Activated CD4-positive, alpha-beta T cell treated with anti-CD3 and anti-CD28 coated beads, Interleukin-2, amount 50 U/mL, for 48 hours (primary cell): ENCODE measurements at regions not wholly inside any gene's neighbourhood (a gene's known extent, or its start where the extent isn't known, plus 50 kb on each side); places are given as distances from the start of the nearest gene placed in this dataset.
"Not testable (repeated sequence)": the region's sequence is repeated elsewhere in the genome, so short reads cannot be mapped to it uniquely, and the experiment has no call there.

Experiments
- DNase-seq, 2 experiments: peaks; one replicate each; pipeline ENCODE4 v3.0.0-alpha.2; 2020

DNA sequence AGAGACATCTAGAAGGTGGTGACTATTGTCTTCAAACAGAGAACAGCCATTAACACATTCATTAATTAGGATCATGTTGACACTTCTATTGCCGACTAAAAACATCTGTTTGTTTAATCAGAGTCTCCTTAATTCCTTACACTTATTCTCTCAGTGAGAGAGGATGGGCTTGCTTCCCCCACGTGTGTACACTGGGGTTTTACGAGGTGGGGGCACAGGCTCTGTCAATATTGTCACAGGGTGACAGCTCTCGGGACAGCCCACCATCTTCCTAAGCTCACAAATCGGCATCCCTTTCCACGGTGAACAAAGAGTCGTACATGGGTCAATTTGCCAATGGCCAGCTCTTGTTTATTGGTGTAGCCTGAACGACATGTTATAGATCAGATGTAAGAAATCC, 413.2 kb downstream of the MIAT start:
- DNase-seq, result no peak

DNA sequence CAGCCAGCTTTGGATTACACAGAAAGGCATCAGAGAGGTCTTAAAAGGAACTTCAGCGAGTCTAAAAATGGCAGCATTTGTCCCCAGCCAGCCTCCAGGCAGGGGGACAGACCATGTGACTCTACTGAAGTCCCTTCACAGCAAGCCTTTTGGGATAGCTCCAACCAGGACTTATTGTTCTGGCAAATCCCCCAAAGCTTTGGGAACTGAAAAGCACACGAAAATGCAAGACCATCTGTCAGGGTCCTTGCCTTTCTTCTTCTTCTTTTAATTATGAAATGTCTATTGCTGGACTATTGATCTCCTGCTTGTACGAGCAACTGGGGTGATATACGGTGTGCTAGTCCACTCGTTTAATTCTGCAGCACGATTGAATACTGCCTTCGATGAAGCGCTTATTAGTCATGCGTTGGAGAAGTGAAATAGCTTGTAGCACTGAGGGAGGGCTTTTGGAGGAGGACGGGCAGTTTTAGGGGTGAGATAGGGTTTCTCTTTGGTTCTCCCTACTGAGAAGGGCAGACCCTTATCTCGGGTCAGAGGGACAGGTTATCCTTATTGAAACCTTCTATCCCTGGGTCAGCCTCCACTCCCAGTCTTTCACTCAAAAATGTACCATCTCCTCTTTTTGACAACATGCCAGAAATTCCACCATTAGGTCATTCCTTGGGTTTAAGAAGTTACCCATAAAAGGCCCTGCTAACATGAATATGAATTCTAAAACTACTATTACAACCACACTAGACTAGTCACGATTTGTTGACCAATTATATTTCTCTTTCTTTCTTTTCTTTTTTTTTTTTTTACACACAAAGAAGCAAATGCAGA, 416.4 kb downstream of the MIAT start:
- no peak for DNase-seq

DNA sequence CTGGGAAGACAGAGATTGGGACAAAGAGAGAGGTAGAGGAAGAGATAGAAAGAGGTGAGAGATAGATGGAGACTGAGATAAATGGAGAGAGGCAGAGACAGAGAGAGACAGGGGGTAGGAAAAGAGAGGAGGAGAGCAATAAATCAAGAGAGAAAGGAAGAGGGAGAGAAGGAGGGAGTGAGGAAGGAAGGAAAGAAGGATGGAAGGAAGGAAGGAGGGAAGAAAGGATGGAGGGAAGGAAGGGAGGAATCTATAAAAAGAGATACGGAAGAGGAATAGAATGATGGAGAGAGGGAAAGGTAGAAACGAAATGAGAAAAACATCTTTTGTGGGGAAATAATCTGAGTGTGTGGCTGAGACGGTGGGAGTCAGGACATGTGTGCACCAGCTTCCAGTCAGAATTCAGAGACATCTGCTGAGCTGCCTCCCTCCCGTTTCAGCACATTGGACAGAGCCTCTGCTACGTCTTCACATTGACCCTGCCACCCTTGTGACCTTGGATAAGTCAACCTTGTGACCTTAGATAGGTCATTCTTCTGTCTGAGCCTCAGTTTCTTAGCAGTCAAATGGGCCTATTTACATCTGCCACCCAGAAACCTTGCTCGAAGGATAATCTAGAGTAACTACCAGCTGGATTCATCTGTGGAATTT, 417.8 kb downstream of the MIAT start:
- DNase-seq, result no peak

DNA sequence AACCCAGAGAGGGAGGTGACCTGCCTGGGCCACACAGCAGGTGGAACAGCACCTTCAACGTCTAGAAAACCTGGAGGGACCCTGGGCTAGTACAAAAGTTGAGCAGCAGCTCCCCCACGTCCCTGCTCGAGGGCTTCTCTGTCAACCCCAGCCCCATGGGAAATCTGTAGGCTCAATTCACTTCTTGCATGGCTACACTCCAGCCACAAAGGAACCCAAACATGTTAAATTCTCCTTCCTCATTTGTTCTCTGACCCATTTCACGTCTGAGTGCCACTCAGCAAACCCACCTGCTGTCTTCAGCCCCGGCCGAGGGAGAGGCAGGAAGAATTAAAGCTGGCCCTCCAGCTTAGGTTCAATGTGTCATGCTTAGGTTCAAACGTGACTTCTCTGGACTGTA, 418.5 kb downstream of the MIAT start:
- DNase-seq, result no peak

DNA sequence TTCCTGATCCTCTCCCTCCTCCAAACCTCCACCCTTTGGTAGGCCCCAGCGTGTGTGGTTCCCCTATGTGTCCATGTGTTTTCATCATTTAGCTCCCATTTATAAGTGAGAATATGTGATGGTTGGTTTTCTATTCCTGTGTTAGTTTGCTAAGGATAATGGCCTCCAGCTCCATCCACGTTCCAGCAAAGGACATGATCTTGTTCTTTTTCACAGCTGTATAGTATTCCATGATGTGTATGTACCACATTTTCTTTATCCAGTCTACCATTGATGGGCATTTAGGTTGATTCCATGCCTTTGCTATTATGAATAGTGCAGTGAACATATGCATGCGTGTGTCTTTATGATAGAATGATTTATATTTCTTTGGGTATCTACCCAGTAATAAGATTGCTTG, 420.7 kb downstream of the MIAT start:
- DNase-seq, result not testable (repeated sequence)

DNA sequence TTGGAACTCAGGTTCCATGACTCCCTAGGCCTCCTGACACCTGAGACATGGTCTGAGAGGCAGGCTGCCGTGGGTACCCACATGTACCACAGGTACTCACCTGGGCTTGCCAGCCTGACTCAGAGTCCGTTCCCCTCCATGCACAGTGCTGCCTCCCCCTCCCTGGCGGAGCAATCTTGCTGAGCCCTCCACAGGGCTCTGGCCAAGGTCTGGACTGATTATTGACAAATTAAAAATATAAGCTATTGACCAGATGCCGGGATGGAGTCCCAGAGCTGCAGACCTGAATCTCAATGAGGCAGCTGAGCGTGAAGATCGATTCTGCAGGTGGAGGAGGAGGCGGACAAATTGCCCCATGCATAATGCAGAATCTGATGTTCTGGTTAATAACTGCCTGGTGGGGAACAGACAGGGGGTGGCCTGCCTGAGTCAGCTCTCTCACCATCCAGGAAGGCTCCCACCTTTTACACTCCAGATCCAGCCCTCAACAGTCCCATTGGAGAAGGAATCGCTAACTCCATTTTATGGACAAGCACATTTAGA, 422.7 kb downstream of the MIAT start:
- no peak for DNase-seq

DNA sequence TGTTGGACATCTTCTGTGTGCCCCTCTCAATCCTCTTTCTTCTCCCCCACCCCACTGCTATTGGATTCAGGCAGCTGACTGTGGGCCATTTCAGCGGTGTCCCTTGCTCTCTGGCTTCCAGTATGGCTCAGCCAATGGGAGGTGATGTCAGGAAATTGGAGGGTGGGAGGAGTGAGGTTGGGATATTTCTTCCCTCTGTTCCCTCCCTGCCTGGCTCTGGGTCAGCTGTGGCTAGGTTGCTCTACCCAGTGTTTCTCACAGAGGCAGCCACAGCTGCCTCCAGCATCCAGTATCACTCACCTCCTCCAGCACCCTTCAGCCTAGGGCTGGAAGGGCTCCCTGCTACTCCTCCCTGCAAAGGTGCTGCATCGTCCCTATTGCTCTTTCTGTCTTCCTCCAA, 423.5 kb downstream of the MIAT start:
- DNase-seq, result no peak

DNA sequence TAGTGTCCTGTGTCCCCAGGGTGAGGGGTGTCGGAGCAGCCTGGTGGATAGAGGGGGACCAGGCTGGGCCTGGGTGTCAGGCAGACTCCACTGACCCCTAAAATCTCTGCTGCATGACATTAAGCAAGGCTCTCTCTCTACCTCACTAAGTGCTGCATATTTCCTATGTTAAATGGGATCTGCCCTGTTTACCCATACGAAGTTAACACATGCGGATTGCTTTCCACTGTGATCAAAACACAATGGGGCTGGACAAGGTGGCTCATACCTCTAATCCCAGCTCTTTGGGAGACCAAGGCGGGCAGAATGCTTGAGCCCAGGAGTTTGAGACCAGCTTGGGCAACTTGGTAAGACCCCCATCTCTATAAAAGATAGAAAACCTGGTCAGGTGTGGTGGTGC, 426.2 kb downstream of the MIAT start:
- no peak for DNase-seq

DNA sequence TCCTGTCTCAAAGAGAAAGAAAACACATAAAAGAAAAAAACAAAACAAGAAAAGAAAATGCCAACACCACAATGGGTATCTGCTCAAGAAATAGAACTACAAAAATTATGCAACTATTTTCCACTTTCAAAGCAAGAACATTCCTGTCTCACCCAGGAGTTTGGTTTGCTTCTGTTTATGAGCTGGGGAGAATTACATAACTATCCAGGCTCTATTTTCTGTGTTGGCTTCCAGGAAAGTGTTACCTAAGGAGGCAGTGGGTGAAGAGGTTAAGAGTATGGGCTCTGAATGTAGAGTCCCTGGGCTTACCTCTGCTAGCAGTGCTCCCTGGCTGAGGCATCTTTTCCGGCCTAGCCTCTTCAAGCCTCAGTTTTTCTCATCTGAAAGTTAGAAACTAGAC, 426.7 kb downstream of the MIAT start:
- no peak for DNase-seq

DNA sequence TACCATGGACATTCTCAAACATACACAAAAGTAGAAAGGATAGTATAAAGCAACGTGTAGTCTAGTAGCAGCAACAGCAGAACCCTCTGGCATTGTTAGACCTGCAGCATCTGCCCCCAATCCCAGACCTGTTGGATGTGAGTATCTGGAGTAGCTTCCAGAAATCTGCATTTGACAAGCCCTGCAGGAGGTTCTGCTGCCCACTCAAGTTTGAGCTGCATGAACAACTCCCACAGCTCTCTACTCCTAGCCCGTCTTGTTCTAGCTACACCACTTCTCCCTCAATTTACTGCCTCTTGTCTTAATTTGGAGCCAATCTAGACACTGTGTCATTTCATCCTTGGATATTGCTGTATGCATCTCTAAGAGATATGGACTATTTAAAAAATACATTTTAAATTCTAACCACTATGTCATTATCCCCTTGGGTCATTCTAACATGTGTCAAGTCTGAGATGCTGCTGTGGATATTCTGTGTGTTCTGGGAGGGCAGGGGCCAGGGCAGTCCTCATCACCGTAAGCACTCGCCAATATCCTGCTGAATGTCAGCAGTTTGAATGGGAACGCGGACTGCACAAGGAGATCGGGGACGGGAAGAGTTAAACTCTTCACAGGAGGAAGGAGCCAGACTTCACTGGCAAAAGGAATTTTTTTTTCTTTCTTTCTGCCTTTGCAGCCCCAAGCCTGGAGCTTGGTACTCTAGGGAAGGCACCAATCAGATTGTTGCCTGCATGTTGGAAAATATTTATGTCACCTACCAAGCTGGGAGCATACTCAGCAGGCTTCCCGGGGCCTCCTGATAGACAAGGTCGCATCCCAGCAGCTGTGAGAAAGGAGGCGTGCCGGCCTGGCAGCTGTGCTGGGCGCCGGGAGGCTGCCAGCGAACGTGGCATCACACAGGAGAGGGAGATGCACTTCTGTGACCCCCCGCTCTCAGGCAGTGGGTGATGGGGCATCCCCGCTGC, 429.0 kb downstream of the MIAT start:
- no peak for DNase-seq

DNA sequence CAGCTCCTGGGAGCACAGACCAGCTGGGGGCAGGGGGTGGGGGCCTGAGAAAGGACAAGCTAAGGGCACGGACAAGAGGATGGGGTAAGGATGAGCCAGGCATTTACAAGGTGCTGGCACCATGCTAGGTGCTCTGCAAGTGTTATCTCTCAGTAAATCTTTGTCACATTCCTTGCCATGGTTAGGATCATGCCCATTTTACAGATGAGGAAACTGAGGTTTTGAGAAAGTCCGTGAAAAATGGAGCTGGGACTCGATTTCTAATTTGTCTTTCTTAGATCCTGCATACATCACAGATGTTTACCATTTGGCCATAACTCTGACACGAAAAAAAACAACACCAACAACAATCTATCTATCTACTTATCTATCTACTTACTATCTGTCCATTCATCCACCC, 429.7 kb downstream of the MIAT start:
- no peak for DNase-seq

DNA sequence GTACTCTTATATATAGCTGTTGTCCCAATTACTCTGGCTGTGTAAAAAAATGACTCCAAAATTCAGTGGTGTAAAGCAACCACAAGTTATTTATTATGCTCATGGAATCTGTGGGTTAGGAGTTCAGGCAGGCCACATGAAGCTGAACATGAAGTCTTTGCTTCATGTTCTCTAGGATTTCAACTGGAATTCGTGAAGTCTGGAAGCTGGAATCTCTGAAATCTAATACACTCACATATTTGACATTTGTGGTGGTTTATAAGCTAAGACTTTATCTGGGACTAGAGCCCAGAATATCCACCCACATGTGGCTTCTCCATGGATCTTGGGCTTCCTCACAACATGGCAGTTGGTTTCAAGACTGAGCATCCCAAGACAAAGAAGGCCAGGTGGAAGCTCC, 430.6 kb downstream of the MIAT start:
- DNase-seq, result no peak

DNA sequence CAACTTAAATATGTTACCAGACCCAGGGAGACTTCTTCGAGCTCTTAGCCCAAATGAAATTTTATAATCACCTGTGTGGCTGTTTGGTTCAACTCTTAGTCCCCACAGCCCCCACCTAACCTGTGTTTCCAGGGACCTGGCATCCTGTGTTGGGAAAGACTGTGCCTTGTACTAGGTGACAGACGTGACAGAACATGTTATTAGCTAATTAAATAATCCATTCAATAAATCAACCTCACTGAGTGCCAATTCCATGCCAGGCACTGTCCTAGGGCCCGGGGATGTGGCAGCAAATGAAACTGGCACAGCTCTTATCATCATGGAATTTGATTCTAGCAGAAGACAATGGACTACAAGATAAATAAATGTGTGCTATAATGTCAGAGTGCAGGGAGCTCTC, 431.9 kb downstream of the MIAT start:
- no peak for DNase-seq

DNA sequence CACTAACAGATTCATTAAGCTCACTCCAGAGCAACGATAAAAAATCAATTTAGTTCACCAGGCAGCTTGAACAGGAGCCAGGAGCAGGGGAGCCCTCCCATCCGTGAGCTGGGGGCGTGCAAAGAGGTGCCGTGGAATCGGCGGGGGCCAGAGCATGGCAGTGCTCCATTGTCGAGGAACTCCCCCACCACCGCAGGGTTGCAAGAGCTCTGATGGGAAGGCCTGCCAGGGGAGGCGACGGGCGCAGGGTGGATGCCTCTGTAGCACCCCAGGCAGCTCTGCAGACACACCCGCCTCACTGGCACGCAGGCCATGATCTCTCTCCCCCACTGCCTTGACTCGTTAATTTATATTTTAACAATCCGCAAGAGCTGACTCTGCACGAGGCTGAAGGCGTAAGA, 433.2 kb downstream of the MIAT start:
- DNase-seq, result no peak

DNA sequence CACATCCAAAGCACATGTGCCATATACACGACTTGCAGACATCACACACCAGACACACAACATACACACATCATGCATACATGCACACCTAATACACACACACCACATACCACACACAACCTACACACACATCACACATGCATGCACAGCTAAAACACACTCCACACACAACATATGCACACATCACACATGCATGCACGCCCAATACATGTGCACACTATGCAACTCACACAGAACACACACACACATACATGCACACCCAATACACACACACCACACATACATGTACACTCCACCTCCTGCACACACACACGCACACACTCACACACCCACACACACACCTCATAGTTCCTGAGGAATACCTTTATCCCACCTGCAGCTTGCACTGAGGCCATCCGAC, 436.0 kb downstream of the MIAT start:
- no peak for DNase-seq

DNA sequence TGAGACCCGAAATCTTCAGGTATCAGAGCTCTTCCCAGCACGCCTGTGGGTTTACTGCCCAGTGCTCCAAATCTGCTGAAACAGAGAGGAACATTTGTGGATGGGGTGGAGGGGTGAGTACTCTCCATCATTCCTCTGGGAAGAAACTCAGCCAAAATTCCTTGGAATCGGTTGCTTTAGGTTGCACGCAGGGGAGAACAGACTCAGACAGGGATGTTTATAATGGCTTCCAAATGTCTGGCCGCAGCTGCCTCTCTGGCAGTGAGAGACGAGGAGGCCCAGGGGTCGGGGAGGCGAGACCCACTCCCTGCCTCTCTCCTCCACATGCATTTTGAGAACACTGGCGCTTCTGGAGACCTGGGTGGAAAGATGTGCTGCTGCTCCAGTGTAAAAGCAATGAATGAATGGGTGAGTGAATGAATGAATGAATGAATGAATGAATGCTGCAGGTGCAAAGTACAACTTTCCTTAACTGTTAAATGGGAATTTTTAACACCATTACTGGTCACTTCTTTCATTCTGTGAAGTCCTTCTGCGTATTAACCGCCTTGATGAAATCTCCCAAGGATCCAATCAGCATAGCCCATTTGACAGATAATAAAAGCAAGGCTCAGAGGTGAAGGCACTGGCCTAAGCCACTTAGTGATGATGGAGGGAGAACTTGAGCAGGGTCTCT, 437.4 kb downstream of the MIAT start:
- DNase-seq, result no peak

DNA sequence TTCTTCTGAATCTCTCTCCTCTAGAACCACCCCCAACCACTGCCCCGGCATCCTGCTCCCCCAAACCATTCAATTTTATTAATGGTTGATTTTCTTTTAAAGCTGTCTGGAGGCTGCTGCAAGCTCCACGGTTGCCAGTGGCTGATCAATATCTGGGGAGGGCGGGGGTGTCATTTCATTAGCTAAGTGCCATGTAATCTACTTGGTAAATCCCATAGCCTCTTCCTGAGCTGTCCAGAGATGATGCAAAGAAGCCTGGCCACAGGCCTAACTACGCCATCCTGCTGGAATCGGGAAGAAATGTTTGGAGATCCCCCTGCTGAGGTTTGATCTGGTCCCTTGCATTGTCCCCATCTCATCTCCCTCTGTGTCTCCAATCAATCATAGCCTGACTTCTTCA, 440.1 kb downstream of the MIAT start:
- no peak for DNase-seq

DNA sequence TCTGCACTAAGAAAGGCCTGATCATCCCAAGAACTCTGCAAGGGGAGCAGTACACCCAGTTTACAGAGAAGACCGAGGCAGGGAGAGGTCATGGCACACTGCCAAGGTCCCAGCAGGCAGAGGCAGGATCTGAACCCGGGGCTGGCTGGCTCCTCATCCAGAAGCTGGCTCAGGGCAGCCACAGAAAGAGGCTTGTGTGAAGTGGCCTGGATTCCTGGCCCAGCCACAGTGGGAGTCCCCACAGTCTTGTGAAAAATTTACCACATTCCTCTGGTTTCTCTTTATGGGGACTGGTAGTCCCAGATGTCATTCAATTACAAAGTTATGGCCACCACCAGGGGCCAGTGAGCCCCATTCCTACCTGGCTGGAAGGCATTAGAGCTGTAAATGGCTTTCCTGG, 440.5 kb downstream of the MIAT start:
- DNase-seq, result no peak

DNA sequence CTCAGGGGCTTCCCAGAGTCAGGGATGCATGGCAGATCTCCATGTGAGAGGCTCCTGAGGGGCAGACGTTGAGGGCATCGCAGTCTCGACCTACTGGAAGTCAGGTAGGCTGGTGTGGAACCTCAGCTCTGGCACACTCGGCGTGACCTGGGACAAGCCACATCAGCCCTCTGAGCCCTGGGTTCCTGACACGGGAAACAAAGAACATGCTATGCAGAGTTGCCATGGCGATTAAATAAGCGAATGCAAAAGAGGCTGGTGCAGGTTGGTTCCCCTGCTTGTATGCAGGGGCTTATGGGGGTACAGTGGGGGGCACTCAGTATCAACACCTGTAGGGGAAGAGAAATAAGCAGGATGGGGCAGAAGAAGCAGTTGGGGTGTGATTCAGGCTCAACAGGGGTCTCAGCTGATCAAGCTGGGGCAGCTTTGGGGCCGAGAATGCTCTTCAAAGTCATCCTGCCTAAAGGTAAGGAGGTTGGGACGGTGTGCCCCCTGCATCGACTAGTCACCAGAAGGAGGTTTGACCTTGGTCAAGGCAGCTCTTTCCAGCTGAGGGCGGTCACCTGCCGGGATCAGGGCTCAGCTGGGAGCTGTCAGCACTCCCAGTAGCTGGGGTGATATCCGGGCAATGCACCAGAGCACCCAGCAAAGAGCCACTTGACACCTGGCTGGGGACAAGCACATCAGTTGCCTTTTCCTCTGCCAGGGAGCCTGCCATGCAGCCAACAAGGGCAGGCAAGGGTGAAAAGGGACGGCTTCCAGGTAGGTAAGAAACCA, 442.7 kb downstream of the MIAT start:
- DNase-seq, result no peak

DNA sequence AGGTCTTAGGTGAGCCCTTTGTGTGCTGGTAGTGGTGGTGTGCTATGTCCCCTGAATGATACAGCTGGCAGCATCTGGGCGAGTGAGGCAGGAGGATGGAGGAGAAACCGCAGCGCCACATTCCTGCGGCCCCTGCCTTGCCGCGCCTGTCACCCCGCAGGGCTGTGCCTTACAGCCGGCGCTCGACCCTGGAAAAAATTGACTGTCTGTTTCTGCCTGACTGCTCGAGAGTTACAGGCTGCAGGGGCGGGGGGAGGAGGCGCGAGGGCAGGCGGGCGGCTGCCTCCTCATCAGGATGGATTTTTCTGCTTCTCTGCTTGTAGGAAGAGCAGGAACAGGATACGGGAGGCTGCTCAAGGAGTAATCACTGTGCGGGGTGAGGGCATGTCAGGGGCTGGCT, 443.4 kb downstream of the MIAT start:
- no peak for DNase-seq

DNA sequence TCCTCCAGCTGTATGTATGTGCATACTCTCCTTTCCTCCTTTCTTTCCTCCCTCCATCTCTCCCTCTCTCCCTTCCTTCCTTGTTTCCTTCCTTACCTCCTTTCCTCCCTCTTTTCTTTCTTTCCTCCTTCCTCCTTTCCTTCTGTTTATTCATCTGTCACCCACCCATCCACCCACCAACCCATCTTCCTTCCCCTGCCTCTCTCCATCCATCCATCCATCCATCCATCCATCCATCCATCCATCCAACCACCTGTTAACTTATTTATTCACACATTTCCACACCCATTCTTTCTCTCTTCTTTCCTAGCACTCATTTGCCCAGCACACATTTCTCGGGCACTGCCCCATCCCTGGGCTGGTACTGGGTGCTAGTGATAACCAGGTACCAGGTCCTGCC, 443.9 kb downstream of the MIAT start:
- no peak for DNase-seq

DNA sequence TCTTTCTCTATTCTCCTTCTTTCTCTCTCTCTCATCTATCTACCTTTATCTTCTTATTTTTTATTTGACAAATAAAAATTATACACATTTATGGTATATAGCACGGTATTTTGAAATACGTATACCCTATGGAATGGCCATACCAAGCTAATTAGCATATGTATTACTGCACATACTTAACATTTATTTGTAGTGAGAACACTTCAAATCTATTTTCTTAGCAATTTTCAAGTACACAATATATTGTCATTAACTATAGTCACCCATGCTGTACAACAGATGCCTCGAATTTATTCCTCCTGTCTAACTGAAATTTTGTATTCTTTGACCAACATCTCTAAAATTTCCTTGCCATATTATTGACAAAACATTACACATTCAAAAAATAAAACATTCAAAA, 447.1 kb downstream of the MIAT start:
- no peak for DNase-seq
